DOHH2 (cell line): ENCODE measurements at regions not wholly inside any gene's neighbourhood (a gene's known extent, or its start where the extent isn't known, plus 50 kb on each side); places are given as distances from the start of the nearest gene placed in this dataset.

ENCODE experiments used
- CTCF ChIP-seq: fragments of 200-600 bp; sonication (generic); IDR thresholded peaks from one replicate; pipeline ENCODE4 v1.5.1; 2014; ENCODE audit warnings: antibody characterized with exemption, mild to moderate bottlenecking, low read depth, low read length; ENCODE audit not compliant: poor library complexity, severe bottlenecking
- EZH2phosphoT487 ChIP-seq: fragments of 200-600 bp; sonication (generic); IDR thresholded peaks from 2 replicates; pipeline ENCODE4 v1.6.1; 2017; ENCODE audit warnings: borderline replicate concordance, mild to moderate bottlenecking, antibody characterized with exemption, low read length, moderate library complexity, mixed read lengths

GRCh38 chr4:104575278-104575677 is 80.6 kb upstream of the CXXC4 start:
- TF ChIP-seq CTCF (no peak), EZH2phosphoT487 (no peak)
